Stomach (tissue), 4 donors: ENCODE measurements at regions not wholly inside any gene's neighbourhood (a gene's known extent, or its start where the extent isn't known, plus 50 kb on each side); places are given as distances from the start of the nearest gene placed in this dataset.

ENCODE experiments used
- POLR2AphosphoS5 ChIP-seq, 3 donors: sonication (generic); formaldehyde crosslinking; IDR thresholded peaks; one replicate each; pipeline ENCODE4 v1.6.1; 2016; ENCODE audit warnings: antibody characterized with exemption in 3 of 3
- TF ChIP-seq, protein P1 (sequence below), 7 experiments: fragments of 450-650 bp in 4 of 7; fragments of 200-600 bp in 3 of 7; sonication (generic) in 3 of 7; IDR thresholded peaks; one replicate each; pipeline ENCODE4 v1.5.1; 2016 to 2019; ENCODE audit warnings: antibody characterized with exemption in 7 of 7, control low read depth in 2 of 7, mild to moderate bottlenecking in 1 of 7

- TF ChIP-seq, protein P1, sequence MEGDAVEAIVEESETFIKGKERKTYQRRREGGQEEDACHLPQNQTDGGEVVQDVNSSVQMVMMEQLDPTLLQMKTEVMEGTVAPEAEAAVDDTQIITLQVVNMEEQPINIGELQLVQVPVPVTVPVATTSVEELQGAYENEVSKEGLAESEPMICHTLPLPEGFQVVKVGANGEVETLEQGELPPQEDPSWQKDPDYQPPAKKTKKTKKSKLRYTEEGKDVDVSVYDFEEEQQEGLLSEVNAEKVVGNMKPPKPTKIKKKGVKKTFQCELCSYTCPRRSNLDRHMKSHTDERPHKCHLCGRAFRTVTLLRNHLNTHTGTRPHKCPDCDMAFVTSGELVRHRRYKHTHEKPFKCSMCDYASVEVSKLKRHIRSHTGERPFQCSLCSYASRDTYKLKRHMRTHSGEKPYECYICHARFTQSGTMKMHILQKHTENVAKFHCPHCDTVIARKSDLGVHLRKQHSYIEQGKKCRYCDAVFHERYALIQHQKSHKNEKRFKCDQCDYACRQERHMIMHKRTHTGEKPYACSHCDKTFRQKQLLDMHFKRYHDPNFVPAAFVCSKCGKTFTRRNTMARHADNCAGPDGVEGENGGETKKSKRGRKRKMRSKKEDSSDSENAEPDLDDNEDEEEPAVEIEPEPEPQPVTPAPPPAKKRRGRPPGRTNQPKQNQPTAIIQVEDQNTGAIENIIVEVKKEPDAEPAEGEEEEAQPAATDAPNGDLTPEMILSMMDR (IDR thresholded peaks at IDR 0.05) = no peak
- no peak for TF ChIP-seq POLR2AphosphoS5 (IDR thresholded peaks at IDR 0.05)
Observed at GRCh38 chr7:45985902-45986301, 64.8 kb upstream of the IGFBP3 start.
